Inflammatory macrophage treated with lipopolysaccharide for 4 hours (primary cell): ENCODE measurements at regions not wholly inside any gene's neighbourhood (a gene's known extent, or its start where the extent isn't known, plus 50 kb on each side); places are given as distances from the start of the nearest gene placed in this dataset.
A peak's percentile ranks its signal among the peaks of the same experiment; 100 is the strongest.

Source experiments
- DNase-seq: peaks from one replicate; pipeline ENCODE4 v3.0.0-alpha.2; 2020

- no peak for DNase-seq
Observed at GRCh38 chr5:122674385-122674784, 100.5 kb upstream of the SNX2 start.

- DNase-seq, result no peak
Observed at GRCh38 chr5:122680623-122681350, 94.1 kb upstream of the SNX2 start.

GRCh38 chr5:122683631-122684030 lies 91.2 kb upstream of the SNX2 start:
- DNase-seq, result no peak

- DNase-seq, result peak; percentile 23
Observed at GRCh38 chr5:122690266-122690665, 84.6 kb upstream of the SNX2 start.

- DNase-seq, result no peak
Observed at GRCh38 chr5:122691931-122692330, 82.9 kb upstream of the SNX2 start.

- no peak for DNase-seq
Observed at GRCh38 chr5:122693963-122694362, 80.9 kb upstream of the SNX2 start.

- no peak for DNase-seq
Observed at GRCh38 chr5:122694884-122695283, 80.0 kb upstream of the SNX2 start.

- peak; percentile 41 for DNase-seq
Observed at GRCh38 chr5:122696735-122697134, 78.1 kb upstream of the SNX2 start.

- peak; percentile 85 for DNase-seq
Observed at GRCh38 chr5:122697191-122697590, 77.7 kb upstream of the SNX2 start.

- no peak for DNase-seq
Observed at GRCh38 chr5:122699201-122699600, 75.7 kb upstream of the SNX2 start.

- DNase-seq, result peak; percentile 81
Observed at GRCh38 chr5:122701640-122702523, 73.0 kb upstream of the SNX2 start.

GRCh38 chr5:122702524-122702875 lies 72.4 kb upstream of the SNX2 start:
- DNase-seq, result no peak

GRCh38 chr5:122703203-122703602 lies 71.7 kb upstream of the SNX2 start:
- DNase-seq, result peak; percentile 27

- peak; percentile 65 for DNase-seq
Observed at GRCh38 chr5:122704247-122705036, 70.4 kb upstream of the SNX2 start.

- DNase-seq, result no peak
Observed at GRCh38 chr5:122705851-122706250, 69.0 kb upstream of the SNX2 start.

GRCh38 chr5:122707796-122708195 lies 67.1 kb upstream of the SNX2 start:
- no peak for DNase-seq

GRCh38 chr5:122713041-122713440 lies 61.8 kb upstream of the SNX2 start:
- DNase-seq, result no peak

GRCh38 chr5:122715095-122715494 lies 59.8 kb upstream of the SNX2 start:
- peak; percentile 29 for DNase-seq

GRCh38 chr5:122718611-122719010 lies 56.3 kb upstream of the SNX2 start:
- no peak for DNase-seq

GRCh38 chr5:122719991-122720746 lies 54.7 kb upstream of the SNX2 start:
- DNase-seq, result peak; percentile 34

- no peak for DNase-seq
Observed at GRCh38 chr5:122721127-122721526, 53.8 kb upstream of the SNX2 start.

GRCh38 chr5:122722341-122722740 lies 52.5 kb upstream of the SNX2 start:
- no peak for DNase-seq
